ENCODE measurements at regions not wholly inside any gene's neighbourhood (a gene's known extent, or its start where the extent isn't known, plus 50 kb on each side); places are given as distances from the start of the nearest gene placed in this dataset.
"Not testable (repeated sequence)": the region's sequence is repeated elsewhere in the genome, so short reads cannot be mapped to it uniquely, and the experiment has no call there.

- no peak overlapping the region for H3K9ac ChIP-seq (ENCODE audit: low read depth, low read length)
- no peaks in the 10 kb centered on the region for H3K36me3 ChIP-seq (ENCODE audit: control insufficient read depth, insufficient read depth, low read length)
- H3K27me3 ChIP-seq (ENCODE audit: control insufficient read depth, insufficient read depth, low read length) = no peaks in the 10 kb centered on the region
- H3K9me3 ChIP-seq (ENCODE audit: control insufficient read depth, insufficient read depth, low read length) = no peaks in the 10 kb centered on the region
- no peak overlapping the region for H3K4me3 ChIP-seq (ENCODE audit: low read depth, low read length)
- H3K4me1 ChIP-seq (ENCODE audit: control insufficient read depth, insufficient read depth, low read length) = no peaks in the 10 kb centered on the region
These were observed 291.4 kb upstream of the PRKX start for GRCh38 chrX:4004822-4005221.

DNA sequence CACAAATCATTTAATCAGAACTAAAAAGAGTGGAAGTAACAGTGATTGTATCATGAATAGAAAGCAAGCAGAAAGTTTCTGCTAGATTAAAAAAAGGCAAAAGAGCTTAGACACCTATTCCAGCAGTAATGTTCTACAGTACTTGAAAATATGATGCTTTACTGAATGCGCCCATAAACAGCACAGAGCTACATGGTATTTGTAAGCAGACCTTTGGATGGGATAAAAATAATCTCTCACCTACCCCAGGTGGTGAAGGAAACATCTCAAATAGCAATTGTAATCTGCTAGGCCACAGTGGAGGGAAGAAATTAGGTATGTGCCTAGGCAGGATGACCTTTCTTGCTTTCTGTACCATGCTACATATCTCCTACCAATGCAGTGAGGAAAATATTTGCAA is 280.9 kb upstream of the PRKX start:
- no peaks in the 10 kb centered on the region for H3K9me3 ChIP-seq (ENCODE audit: control insufficient read depth, insufficient read depth, low read length)
- H3K4me3 ChIP-seq (ENCODE audit: low read depth, low read length) = no peak overlapping the region
- H3K9ac ChIP-seq (ENCODE audit: low read depth, low read length) = no peak overlapping the region
- no peaks in the 10 kb centered on the region for H3K4me1 ChIP-seq (ENCODE audit: control insufficient read depth, insufficient read depth, low read length)
- no peaks in the 10 kb centered on the region for H3K36me3 ChIP-seq (ENCODE audit: control insufficient read depth, insufficient read depth, low read length)
- no peaks in the 10 kb centered on the region for H3K27me3 ChIP-seq (ENCODE audit: control insufficient read depth, insufficient read depth, low read length)

- H3K9ac ChIP-seq (ENCODE audit: low read depth, low read length) = no peak overlapping the region
- no peaks in the 10 kb centered on the region for H3K4me1 ChIP-seq (ENCODE audit: control insufficient read depth, insufficient read depth, low read length)
- no peaks in the 10 kb centered on the region for H3K27me3 ChIP-seq (ENCODE audit: control insufficient read depth, insufficient read depth, low read length)
- no peaks in the 10 kb centered on the region for H3K9me3 ChIP-seq (ENCODE audit: control insufficient read depth, insufficient read depth, low read length)
- no peaks in the 10 kb centered on the region for H3K36me3 ChIP-seq (ENCODE audit: control insufficient read depth, insufficient read depth, low read length)
- H3K4me3 ChIP-seq (ENCODE audit: low read depth, low read length) = no peak overlapping the region
These were observed 277.1 kb upstream of the PRKX start for GRCh38 chrX:3990569-3990968.

- not testable (repeated sequence) for H3K9me3 ChIP-seq (ENCODE audit: control insufficient read depth, insufficient read depth, low read length); H3K36me3 ChIP-seq (ENCODE audit: control insufficient read depth, insufficient read depth, low read length); H3K27me3 ChIP-seq (ENCODE audit: control insufficient read depth, insufficient read depth, low read length); H3K4me1 ChIP-seq (ENCODE audit: control insufficient read depth, insufficient read depth, low read length); H3K9ac ChIP-seq (ENCODE audit: low read depth, low read length); H3K4me3 ChIP-seq (ENCODE audit: low read depth, low read length)
These were observed 258.8 kb upstream of the PRKX start for GRCh38 chrX:3972104-3972858.

DNA sequence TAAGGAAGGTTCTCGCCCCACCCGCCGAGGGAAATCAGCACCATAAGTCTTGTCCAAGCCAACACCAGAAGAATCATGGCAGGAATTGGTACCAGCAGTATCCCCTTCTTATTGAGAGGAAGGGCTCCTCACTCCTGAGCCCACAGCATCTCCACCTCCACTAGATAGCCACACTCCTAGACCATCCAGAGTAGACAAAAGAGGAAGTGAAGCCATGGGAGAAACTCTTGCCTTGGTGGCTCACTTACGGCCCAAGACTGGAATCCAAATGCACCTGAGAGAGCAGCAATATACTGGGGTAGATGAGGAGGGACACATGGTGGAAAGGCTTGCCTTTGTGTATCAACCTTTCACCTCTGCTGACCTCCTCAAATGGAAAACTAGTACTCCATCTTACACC is 255.3 kb upstream of the PRKX start:
- no peaks in the 10 kb centered on the region for H3K4me1 ChIP-seq (ENCODE audit: control insufficient read depth, insufficient read depth, low read length)
- H3K9me3 ChIP-seq (ENCODE audit: control insufficient read depth, insufficient read depth, low read length) = no peaks in the 10 kb centered on the region
- no peak overlapping the region for H3K9ac ChIP-seq (ENCODE audit: low read depth, low read length)
- no peaks in the 10 kb centered on the region for H3K27me3 ChIP-seq (ENCODE audit: control insufficient read depth, insufficient read depth, low read length)
- H3K4me3 ChIP-seq (ENCODE audit: low read depth, low read length) = no peak overlapping the region
- H3K36me3 ChIP-seq (ENCODE audit: control insufficient read depth, insufficient read depth, low read length) = no peaks in the 10 kb centered on the region

- no peak overlapping the region for H3K9ac ChIP-seq (ENCODE audit: low read depth, low read length)
- H3K27me3 ChIP-seq (ENCODE audit: control insufficient read depth, insufficient read depth, low read length) = no peaks in the 10 kb centered on the region
- H3K36me3 ChIP-seq (ENCODE audit: control insufficient read depth, insufficient read depth, low read length) = no peaks in the 10 kb centered on the region
- peaks cover 4% of the 10 kb centered on the region for H3K4me1 ChIP-seq (ENCODE audit: control insufficient read depth, insufficient read depth, low read length)
- H3K9me3 ChIP-seq (ENCODE audit: control insufficient read depth, insufficient read depth, low read length) = no peaks in the 10 kb centered on the region
- no peak overlapping the region for H3K4me3 ChIP-seq (ENCODE audit: low read depth, low read length)
These were observed 250.5 kb upstream of the PRKX start for GRCh38 chrX:3963980-3964379.

GRCh38 chrX:3962511-3963311 is 249.3 kb upstream of the PRKX start:
- peaks cover 4% of the 10 kb centered on the region for H3K4me1 ChIP-seq (ENCODE audit: control insufficient read depth, insufficient read depth, low read length)
- no peak overlapping the region for H3K9ac ChIP-seq (ENCODE audit: low read depth, low read length)
- H3K27me3 ChIP-seq (ENCODE audit: control insufficient read depth, insufficient read depth, low read length) = no peaks in the 10 kb centered on the region
- no peaks in the 10 kb centered on the region for H3K9me3 ChIP-seq (ENCODE audit: control insufficient read depth, insufficient read depth, low read length)
- peak overlapping the region; percentile 15 for H3K4me3 ChIP-seq (ENCODE audit: low read depth, low read length)
- no peaks in the 10 kb centered on the region for H3K36me3 ChIP-seq (ENCODE audit: control insufficient read depth, insufficient read depth, low read length)

DNA sequence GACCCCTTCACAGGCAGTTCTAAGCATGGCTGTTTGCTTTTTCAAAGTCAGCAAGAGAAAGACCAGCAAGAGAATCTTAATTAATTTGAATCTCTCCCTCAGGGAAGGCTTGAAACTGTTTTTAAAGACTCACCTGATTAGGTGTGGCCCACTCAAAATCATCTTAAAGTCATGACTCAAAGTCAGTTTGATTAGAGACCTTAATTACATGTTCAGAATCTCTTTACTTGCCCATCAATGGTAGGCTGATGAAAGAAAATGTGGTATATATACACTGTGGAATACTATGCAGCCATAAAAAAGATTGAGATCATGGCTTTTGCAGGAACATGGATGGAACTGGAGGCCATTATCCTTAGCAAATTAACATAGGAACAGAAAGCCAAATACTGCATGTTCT is 247.5 kb upstream of the PRKX start:
- Histone ChIP-seq H3K9me3 (ENCODE audit: control insufficient read depth, insufficient read depth, low read length) (no peaks in the 10 kb centered on the region), H3K9ac (ENCODE audit: low read depth, low read length) (no peak overlapping the region), H3K4me1 (ENCODE audit: control insufficient read depth, insufficient read depth, low read length) (peaks cover 4% of the 10 kb centered on the region), H3K4me3 (ENCODE audit: low read depth, low read length) (no peak overlapping the region), H3K36me3 (ENCODE audit: control insufficient read depth, insufficient read depth, low read length) (no peaks in the 10 kb centered on the region), H3K27me3 (ENCODE audit: control insufficient read depth, insufficient read depth, low read length) (no peaks in the 10 kb centered on the region)

GRCh38 chrX:3951859-3952258 is 238.4 kb upstream of the PRKX start:
- Histone ChIP-seq H3K36me3 (ENCODE audit: control insufficient read depth, insufficient read depth, low read length) (no peaks in the 10 kb centered on the region), H3K9ac (ENCODE audit: low read depth, low read length) (no peak overlapping the region)

GRCh38 chrX:3950373-3950772 is 236.9 kb upstream of the PRKX start:
- H3K9me3 ChIP-seq (ENCODE audit: control insufficient read depth, insufficient read depth, low read length) = no peaks in the 10 kb centered on the region
- H3K9ac ChIP-seq (ENCODE audit: low read depth, low read length) = no peak overlapping the region
- H3K27me3 ChIP-seq (ENCODE audit: control insufficient read depth, insufficient read depth, low read length) = no peaks in the 10 kb centered on the region

More at GRCh38 chrX:3951859-3952258, 238.4 kb upstream of the PRKX start:
- H3K4me1 ChIP-seq (ENCODE audit: control insufficient read depth, insufficient read depth, low read length) = no peaks in the 10 kb centered on the region
- H3K27me3 ChIP-seq (ENCODE audit: control insufficient read depth, insufficient read depth, low read length) = no peaks in the 10 kb centered on the region
- H3K4me3 ChIP-seq (ENCODE audit: low read depth, low read length) = no peak overlapping the region
- H3K9me3 ChIP-seq (ENCODE audit: control insufficient read depth, insufficient read depth, low read length) = no peaks in the 10 kb centered on the region

DNA sequence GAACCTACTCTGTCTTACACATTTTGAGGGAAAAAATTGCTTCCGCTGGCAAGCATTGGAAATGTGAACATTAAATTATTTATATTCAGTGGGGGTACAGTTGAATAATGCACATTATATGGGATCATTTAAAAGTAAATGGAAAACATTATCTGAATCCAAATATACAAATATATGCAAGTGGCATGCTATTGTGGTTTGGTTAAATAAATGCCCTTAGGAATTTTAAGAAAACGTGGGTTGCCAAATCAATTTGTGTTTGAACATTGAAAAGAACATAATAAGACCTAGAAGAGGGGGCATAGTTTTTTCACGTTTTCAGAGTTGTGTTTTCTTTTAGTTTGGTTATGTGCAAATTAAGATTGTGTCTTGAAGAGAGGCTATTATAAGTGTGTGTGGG is 230.5 kb upstream of the PRKX start:
- no peaks in the 10 kb centered on the region for H3K36me3 ChIP-seq (ENCODE audit: control insufficient read depth, insufficient read depth, low read length)
- H3K9ac ChIP-seq (ENCODE audit: low read depth, low read length) = no peak overlapping the region
- no peak overlapping the region for H3K4me3 ChIP-seq (ENCODE audit: low read depth, low read length)
- no peaks in the 10 kb centered on the region for H3K4me1 ChIP-seq (ENCODE audit: control insufficient read depth, insufficient read depth, low read length)
- no peaks in the 10 kb centered on the region for H3K27me3 ChIP-seq (ENCODE audit: control insufficient read depth, insufficient read depth, low read length)
- no peaks in the 10 kb centered on the region for H3K9me3 ChIP-seq (ENCODE audit: control insufficient read depth, insufficient read depth, low read length)

More at GRCh38 chrX:3950373-3950772, 236.9 kb upstream of the PRKX start:
- no peak overlapping the region for H3K4me3 ChIP-seq (ENCODE audit: low read depth, low read length)
- no peaks in the 10 kb centered on the region for H3K36me3 ChIP-seq (ENCODE audit: control insufficient read depth, insufficient read depth, low read length)
- no peaks in the 10 kb centered on the region for H3K4me1 ChIP-seq (ENCODE audit: control insufficient read depth, insufficient read depth, low read length)

DNA sequence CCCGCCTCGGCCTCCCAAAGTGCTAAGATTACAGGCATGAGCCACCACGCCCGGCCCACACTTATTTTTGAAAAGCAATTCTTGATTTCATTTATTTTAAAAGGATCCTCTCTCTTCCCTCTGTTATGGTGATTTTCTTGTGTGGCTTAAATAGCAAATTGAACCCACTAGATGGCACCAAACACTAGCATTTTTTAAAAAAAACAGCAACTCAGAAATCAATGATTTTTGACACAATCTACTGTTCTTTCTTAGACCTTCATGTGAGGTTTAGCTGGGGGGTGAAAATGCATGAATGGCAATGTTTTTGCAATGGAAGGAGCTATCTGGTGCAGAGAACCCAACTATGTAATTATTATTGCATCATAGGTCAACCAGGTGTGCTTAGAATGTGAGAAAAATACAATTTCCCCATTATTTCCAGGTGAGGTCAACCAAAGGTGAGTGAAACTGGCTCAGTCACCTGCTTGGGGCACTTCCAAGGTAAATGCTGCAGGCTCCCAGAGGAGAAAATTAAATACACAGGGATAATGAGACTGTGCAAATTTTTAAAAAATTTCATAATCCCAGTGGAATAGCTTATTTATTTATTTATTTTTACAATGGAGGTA is 226.7 kb upstream of the PRKX start:
- H3K9me3 ChIP-seq (ENCODE audit: control insufficient read depth, insufficient read depth, low read length) = no peaks in the 10 kb centered on the region
- no peaks in the 10 kb centered on the region for H3K27me3 ChIP-seq (ENCODE audit: control insufficient read depth, insufficient read depth, low read length)
- no peak overlapping the region for H3K9ac ChIP-seq (ENCODE audit: low read depth, low read length)
- no peak overlapping the region for H3K4me3 ChIP-seq (ENCODE audit: low read depth, low read length)
- H3K36me3 ChIP-seq (ENCODE audit: control insufficient read depth, insufficient read depth, low read length) = no peaks in the 10 kb centered on the region
- no peaks in the 10 kb centered on the region for H3K4me1 ChIP-seq (ENCODE audit: control insufficient read depth, insufficient read depth, low read length)
